Upper lobe of left lung (tissue), 6 donors: ENCODE measurements at regions not wholly inside any gene's neighbourhood (a gene's known extent, or its start where the extent isn't known, plus 50 kb on each side); places are given as distances from the start of the nearest gene placed in this dataset.

Experiments used
- ATAC-seq, 2 donors: fragments of 200-7000 bp; cut with Tn5 transposase; one replicate each; pipeline ENCODE4 v1.9.1; 2022; ENCODE audit warnings: mild to moderate bottlenecking in 2 of 2, moderate library complexity in 2 of 2; ENCODE audit not compliant: low FRiP score in 2 of 2
- DNase-seq, 2 donors: peaks; one replicate each; pipeline ENCODE4 v3.0.0-alpha.2; 2019 to 2020
- H3K27ac ChIP-seq, 4 donors: fragments of 200-600 bp; sonication (generic); one replicate each; pipeline ENCODE4 v1.5.1; 2016 to 2019
- H3K27me3 ChIP-seq, 4 donors: fragments of 200-600 bp; sonication (generic); one replicate each; pipeline ENCODE4 v1.5.1; 2017 to 2019
- H3K36me3 ChIP-seq, 4 donors: fragments of 200-600 bp; sonication (generic); one replicate each; pipeline ENCODE4 v1.5.1; 2016 to 2019
- H3K4me1 ChIP-seq, 4 donors: fragments of 200-600 bp; sonication (generic); one replicate each; pipeline ENCODE4 v1.5.1; 2018 to 2019
- H3K4me3 ChIP-seq, 4 donors: fragments of 200-600 bp; sonication (generic); one replicate each; pipeline ENCODE4 v1.5.1; 2017 to 2019; ENCODE audit warnings: mild to moderate bottlenecking in 2 of 4, moderate library complexity in 1 of 4
- H3K9me3 ChIP-seq, 4 donors: fragments of 200-600 bp; sonication (generic); one replicate each; pipeline ENCODE4 v1.5.1; 2018 to 2019
- CTCF ChIP-seq, 6 experiments: fragments of 450-650 bp in 4 of 6; fragments of 200-600 bp in 2 of 6; sonication (generic) in 2 of 6; IDR thresholded peaks; one replicate each; pipeline ENCODE4 v1.5.1; 2016 to 2019; ENCODE audit warnings: antibody characterized with exemption in 6 of 6
- EP300 ChIP-seq, 4 donors: sonication (generic); formaldehyde crosslinking; IDR thresholded peaks; one replicate each; pipeline ENCODE4 v1.5.1; 2017; ENCODE audit warnings: antibody characterized with exemption in 4 of 4, control low read depth in 2 of 4
- POLR2A ChIP-seq, 4 donors: fragments of 450-650 bp; IDR thresholded peaks; one replicate each; pipeline ENCODE4 v1.5.1; 2016 to 2017; ENCODE audit warnings: antibody characterized with exemption in 4 of 4, mild to moderate bottlenecking in 2 of 4
- POLR2AphosphoS5 ChIP-seq, 2 donors: sonication (generic); formaldehyde crosslinking; IDR thresholded peaks; one replicate each; pipeline ENCODE4 v1.5.1; 2017; ENCODE audit warnings: antibody characterized with exemption in 2 of 2
- WGBS, 2 donors: methylation state at CpG; one replicate each; pipeline ENCODE4 v1.1.5; 2017 to 2018; 5-methylcytosine and 5-hydroxymethylcytosine counted together
- donor health status: DM: no; HTN: no; CAD: no; lungs with moderate emphysema.
- donor health status: DM: no; HTN: yes; CAD: no; lungs with severe emphysema.

GRCh38 chr1:201589186-201589585 is 50.3 kb downstream of the NAV1 start:
- TF ChIP-seq EP300 (IDR thresholded peaks at IDR 0.05) (no peak), POLR2A (IDR thresholded peaks at IDR 0.05) (no peak), CTCF (IDR thresholded peaks at IDR 0.05) (no peak), POLR2AphosphoS5 (IDR thresholded peaks at IDR 0.05) (no peak)
- WGBS, 2 donors, result 82 to 91% methylated on average over 3 of the region's 3 CpGs
- H3K4me1 ChIP-seq, result peaks cover 17 to 25% (median 19%) of the 10 kb centered on the region in 4 donors
- DNase-seq (no peak), ATAC-seq (no peak)
- peaks cover 0 to 5% (median 0%) of the 10 kb centered on the region in 4 donors for H3K36me3 ChIP-seq
- H3K9me3 ChIP-seq, result no peaks in the 10 kb centered on the region
- H3K4me3 ChIP-seq, result no peak overlapping the region
- H3K27ac ChIP-seq, result no peak overlapping the region
- H3K27me3 ChIP-seq, result no peaks in the 10 kb centered on the region

GRCh38 chr1:201590474-201590873 is 51.5 kb downstream of the NAV1 start:
- no peaks in the 10 kb centered on the region for H3K27me3 ChIP-seq
- H3K27ac ChIP-seq, result no peak overlapping the region
- H3K4me1 ChIP-seq, result peaks cover 17 to 29% (median 18%) of the 10 kb centered on the region in 4 donors
- H3K9me3 ChIP-seq, result no peaks in the 10 kb centered on the region
- H3K36me3 ChIP-seq, result peaks cover 0 to 5% (median 0%) of the 10 kb centered on the region in 4 donors
- no peak for TF ChIP-seq POLR2A (IDR thresholded peaks at IDR 0.05)
- no peak for TF ChIP-seq CTCF (IDR thresholded peaks at IDR 0.05)
- TF ChIP-seq EP300 (IDR thresholded peaks at IDR 0.05), result no peak
- no peak for TF ChIP-seq POLR2AphosphoS5 (IDR thresholded peaks at IDR 0.05)
- no peak for ATAC-seq
- whole genome bisulfite sequencing, 2 donors, result 85 to 91% methylated on average over 10 of the region's 10 CpGs
- no peak overlapping the region for H3K4me3 ChIP-seq
- no peak for DNase-seq

- no peaks in the 10 kb centered on the region for H3K9me3 ChIP-seq
- H3K36me3 ChIP-seq, result peaks cover 0 to 5% (median 0%) of the 10 kb centered on the region in 4 donors
- no peak overlapping the region for H3K27ac ChIP-seq
- H3K27me3 ChIP-seq, result no peaks in the 10 kb centered on the region
- H3K4me3 ChIP-seq, result no peak overlapping the region
- peaks cover 17 to 29% (median 18%) of the 10 kb centered on the region in 4 donors for H3K4me1 ChIP-seq
- ATAC-seq (no peak), DNase-seq (no peak)
- no peak for TF ChIP-seq EP300 (IDR thresholded peaks at IDR 0.05)
- TF ChIP-seq CTCF (IDR thresholded peaks at IDR 0.05), result no peak
- no peak for TF ChIP-seq POLR2A (IDR thresholded peaks at IDR 0.05)
- no peak for TF ChIP-seq POLR2AphosphoS5 (IDR thresholded peaks at IDR 0.05)
- WGBS, 2 donors, result 62 to 69% methylated on average over 2 of the region's 2 CpGs
Observed at GRCh38 chr1:201591348-201591747, 52.4 kb downstream of the NAV1 start.

- peaks cover 18 to 29% (median 18%) of the 10 kb centered on the region in 4 donors for H3K4me1 ChIP-seq
Observed at GRCh38 chr1:201591981-201592380, 53.1 kb downstream of the NAV1 start.

More at GRCh38 chr1:201591981-201592380, 53.1 kb downstream of the NAV1 start:
- 83 to 97% methylated on average over 3 of the region's 3 CpGs for WGBS, 2 donors
- H3K36me3 ChIP-seq, result peaks cover 0 to 5% (median 0%) of the 10 kb centered on the region in 4 donors
- no peaks in the 10 kb centered on the region for H3K9me3 ChIP-seq
- H3K27me3 ChIP-seq, result no peaks in the 10 kb centered on the region
- ATAC-seq, result no peak
- H3K27ac ChIP-seq, result no peak overlapping the region
- DNase-seq, result no peak
- TF ChIP-seq POLR2AphosphoS5 (IDR thresholded peaks at IDR 0.05) (no peak), POLR2A (IDR thresholded peaks at IDR 0.05) (no peak), CTCF (IDR thresholded peaks at IDR 0.05) (no peak), EP300 (IDR thresholded peaks at IDR 0.05) (no peak)
- no peak overlapping the region for H3K4me3 ChIP-seq
